ENCODE measurements at regions not wholly inside any gene's neighbourhood (a gene's known extent, or its start where the extent isn't known, plus 50 kb on each side); places are given as distances from the start of the nearest gene placed in this dataset.
"Not testable (repeated sequence)": the region's sequence is repeated elsewhere in the genome, so short reads cannot be mapped to it uniquely, and the experiment has no call there.

DNA sequence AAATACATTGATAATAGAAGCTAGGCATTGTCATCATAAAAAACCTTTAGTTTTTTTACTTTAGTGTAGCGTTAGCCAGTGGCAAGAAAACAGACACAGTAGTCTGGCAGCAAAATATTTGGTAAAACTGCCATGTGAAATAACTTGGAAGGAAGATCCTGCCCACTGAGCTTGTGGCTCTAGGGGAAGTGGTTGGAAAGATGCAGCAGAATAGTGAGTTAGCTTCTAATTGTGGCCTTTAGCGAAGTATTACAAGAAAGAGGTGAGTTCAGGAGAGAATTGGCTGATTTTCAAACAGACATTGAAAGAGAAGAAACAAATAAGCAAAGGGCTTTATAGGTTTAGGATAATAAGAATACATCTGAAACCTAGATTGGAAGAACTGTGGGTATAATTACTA lies 1887.8 kb upstream of the CELF4 start:
- DNase-seq, result no peak

DNA sequence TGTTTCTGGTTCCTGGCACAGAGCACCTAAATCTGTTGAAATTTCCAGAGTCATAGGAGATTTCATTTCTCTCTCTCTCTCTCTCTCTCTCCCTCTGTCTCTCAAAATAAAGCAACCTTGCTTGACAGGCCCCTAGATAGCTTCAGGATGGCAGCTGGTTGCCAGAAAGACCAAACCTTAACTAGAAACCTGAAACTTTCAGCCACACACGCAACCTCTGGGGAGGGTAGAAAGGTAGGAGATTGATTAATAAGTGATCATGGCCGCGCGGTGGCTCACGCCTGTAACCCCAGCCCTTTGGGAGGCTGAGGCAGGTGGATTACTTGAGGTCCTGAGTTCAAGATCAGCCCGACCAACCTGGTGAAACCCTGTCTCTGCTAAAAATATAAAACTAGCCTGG lies 1885.4 kb upstream of the CELF4 start:
- DNase-seq, result no peak

DNA sequence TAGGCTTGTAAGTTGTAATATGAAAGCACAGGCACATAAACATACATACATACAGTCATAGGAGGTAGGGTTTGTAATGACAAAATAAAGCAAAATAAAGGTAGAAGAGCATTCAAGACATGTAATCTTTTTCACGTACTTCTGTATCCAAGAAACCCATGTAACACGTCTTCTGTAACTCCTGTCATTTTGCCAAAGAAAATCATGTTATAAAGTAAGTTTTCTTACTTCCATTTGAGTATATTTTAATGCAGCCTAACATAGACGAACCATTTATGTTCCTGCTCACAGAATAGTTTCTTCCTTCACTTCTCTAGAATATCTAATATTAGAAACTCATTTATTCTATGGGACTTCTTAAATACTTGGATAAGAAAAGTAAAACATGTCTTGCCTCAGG lies 1884.0 kb upstream of the CELF4 start:
- DNase-seq, result no peak

DNA sequence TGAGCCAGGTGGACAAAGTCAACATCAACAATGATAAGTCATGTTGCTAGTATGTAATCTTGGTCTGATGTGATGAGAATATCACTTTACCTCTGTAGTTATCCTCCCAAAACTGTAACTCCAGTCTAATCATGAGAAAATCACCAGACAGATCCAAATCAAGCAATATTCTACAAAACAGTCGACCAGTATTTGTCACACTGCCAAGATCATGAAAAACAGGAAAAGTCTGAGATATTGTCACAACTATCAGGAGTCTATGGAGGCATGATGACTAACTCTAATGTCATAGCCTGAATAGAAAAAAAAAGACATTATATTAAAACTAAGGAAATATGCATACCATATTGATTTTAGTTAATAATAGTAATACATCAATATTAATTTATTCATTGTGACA lies 1883.3 kb upstream of the CELF4 start:
- no peak for DNase-seq

DNA sequence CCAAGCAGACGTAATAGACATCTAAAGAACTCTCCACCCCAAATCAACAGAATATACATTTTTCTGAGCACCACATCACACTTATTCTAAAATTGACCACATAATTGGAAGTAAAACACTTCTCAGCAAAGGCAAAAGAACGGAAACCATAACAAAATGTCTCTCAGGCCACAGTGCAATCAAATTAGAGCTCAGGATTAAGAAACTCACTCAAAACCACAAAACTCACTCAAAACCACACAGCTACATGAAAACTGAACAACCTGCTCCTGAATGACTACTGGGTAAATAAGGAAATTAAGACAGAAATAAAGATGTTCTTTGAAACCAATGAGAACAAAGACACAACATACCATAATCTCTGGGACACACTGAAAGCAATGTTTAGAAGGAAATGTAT lies 1879.4 kb upstream of the CELF4 start:
- DNase-seq, result not testable (repeated sequence)

DNA sequence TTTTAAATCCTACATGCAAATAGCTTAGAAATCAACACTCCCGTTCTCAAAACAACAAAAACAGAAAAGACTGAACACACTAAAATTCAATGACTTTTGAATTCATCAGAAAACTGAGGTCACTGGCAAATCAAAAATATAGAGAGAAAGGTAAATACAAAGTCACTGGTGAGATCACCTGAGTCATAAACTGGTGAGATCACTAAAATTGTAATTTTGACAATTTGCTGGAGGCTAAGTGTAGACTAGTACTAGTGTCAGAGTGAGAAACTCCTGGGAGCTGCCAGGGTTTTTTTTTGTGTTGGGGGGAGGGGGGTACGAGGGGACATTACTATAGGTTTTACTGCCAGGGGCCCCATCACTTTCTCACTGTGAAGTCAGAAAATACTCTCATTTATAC lies 1876.0 kb upstream of the CELF4 start:
- DNase-seq, result no peak

DNA sequence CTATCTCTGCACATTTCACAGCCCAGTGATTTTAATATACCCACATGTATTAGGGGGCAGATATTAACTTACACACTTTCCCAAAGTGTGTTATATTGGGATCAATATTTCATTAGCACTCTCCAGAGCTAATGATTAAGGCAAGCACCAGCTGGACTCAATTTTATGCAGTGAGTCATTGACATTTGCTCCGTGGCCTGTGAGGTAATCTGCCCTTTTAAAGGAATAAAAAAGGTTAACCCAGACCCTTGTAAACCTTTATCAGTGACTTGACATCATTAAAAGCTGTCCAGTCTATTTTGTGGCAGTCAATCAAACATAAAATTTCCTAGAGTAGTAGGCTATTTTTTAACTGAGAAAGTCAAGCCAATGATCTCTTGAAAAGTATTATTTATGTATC lies 1870.4 kb upstream of the CELF4 start:
- DNase-seq, result no peak

DNA sequence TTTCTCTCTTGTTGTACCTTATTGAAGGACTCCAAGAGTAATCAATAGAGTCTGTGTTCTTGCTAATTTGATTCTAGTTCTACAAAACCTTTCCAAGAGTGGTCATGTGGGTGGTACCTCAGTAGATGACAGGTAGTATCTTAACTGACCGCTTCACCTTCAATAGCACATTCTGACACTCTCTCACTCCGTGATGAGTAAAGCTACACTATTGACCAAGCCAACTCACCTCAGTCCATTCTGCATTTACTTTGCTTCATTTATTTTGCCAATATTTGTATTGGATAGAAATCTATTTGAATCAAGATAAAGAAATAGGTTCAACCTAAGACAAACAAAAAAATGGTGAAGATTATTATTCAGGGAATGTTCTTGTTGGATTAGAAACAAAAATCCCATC lies 1869.6 kb upstream of the CELF4 start:
- no peak for DNase-seq

DNA sequence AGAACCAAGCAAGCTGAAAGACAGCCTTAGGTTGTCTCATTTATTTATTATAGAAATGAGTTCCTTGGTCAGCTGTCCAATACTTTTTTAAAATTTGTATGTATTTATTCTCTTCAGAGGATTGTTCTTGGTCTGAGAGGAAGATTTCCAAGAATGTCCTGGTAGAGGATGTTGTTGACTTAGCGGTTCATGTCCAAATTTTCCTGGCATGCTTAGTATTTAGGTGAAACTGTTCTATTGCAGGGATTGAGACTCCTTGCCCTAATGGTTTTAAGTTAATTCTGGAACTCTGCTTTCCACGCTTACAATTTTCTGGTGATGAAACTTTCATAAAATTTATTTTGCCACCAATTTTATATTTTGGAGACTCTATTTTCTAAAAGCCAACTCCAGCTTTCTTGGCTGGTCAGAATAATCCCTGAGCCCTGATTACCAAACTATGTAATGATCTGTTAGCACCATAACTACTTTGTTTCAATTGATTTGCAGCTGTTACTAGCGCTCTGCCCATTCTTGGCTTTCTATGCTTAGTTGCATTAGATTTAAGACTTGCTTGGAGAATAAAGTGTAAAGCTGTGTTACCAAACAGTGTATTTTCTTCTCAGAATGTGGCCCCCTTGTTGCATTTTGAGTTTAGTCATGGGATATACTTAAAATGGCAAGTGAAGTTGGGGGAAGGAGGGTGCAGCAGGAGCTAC lies 1868.8 kb upstream of the CELF4 start:
- no peak for DNase-seq

DNA sequence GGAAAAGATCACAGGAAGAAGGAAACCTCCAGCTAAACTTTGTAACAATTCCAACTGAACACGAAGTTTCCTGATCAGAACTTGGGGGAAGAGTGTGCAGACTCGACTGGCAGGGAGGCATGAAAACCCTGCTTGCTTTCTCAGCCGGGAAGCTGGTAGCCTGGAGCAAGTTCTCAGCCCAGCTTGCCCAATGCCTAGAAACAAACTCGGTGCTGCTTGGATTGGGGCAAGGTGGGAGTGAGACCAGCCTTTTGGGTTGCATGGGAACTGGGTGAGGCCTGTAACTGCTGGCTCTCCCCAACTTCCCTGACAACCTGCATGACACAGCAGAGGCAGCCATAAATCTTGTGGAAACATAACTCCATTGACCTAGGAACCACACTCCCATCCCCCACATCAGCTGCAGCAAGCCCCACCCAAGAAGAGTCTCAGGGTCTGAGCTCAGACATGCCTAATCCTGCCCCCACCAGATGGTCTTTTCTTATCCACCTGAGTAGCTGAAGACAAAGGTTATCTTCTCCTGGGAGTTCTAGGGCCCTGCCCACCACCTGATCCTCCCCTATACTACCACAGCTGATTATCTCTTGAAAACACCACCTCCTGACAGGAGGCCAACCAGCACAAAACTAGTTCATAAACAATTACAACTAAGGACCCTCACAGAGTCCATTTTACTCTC lies 1859.7 kb upstream of the CELF4 start:
- DNase-seq, result no peak

DNA sequence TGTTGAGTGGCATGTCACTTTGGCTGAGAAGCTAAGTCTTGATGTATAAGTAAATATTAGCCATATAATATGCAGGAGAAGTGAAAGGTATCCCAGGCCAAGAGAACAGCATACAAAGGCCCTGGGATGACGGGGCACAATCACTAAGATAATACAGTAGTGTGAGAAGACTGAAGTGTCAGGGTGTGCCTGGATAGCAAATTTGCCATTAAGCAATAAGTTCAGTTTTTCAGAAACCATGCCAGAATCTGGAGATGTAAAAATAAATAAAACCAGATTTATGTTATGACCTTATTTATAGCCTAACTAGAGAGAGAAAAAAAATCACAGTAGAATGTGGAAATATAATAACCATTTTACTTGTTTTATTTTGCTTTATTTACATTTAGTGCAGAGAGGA lies 1858.7 kb upstream of the CELF4 start:
- no peak for DNase-seq

DNA sequence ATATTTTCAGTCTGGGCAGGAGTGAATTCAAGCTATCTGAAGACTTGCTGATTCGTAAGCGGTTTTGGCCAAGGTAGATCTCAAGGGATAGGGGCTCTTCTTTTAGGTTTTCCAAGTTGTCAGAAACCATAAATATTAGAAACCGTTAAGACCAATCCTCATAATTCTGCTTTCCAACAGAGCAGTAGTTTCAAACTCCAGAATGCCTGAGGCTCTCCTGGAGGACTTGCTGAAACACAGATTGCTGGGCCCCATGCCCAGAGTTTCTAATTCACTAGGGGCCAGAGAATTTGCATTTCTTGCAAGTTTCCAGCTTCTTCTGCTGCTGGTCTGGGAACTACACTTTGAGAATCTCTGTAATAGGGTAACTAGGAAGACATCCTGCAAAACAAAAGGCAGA lies 1855.7 kb upstream of the CELF4 start:
- DNase-seq, result no peak

DNA sequence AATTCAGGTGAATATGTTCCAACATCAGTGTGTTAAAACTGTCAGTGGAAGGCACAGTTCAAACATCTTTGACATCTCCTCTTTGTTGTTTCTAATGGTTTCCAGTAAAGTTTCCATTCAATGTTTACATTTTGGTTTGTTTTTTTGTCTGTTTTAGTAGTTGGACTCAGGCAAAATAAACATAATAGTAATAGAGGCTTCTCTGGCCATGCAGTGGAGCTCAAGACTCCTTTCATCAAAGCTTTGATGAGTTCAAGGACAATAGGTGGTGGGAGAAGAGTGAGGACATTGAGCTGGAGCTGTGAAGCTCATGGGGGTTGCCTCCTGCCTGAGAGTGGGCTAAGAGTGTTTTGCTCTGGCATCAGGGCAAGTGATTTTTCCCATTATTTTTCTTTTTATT lies 1853.7 kb upstream of the CELF4 start:
- no peak for DNase-seq

DNA sequence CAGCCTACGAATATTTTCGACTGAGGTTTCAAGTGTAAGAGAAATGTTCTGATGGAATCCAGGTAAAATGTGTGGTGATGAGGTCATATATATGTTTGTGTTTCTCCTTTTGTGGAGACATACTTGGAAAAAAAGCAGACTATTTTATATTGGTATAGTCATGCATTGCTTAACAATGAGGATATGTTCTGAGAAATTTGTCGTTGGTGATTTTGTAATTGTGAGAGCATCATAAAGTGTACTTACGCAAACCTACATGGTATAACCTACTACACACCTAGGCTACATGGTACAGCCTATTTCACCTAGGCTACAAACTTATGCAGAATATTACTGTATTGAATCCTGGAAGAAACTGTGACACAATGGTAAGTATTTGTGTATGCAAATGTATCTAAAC lies 1849.9 kb upstream of the CELF4 start:
- DNase-seq, result no peak

DNA sequence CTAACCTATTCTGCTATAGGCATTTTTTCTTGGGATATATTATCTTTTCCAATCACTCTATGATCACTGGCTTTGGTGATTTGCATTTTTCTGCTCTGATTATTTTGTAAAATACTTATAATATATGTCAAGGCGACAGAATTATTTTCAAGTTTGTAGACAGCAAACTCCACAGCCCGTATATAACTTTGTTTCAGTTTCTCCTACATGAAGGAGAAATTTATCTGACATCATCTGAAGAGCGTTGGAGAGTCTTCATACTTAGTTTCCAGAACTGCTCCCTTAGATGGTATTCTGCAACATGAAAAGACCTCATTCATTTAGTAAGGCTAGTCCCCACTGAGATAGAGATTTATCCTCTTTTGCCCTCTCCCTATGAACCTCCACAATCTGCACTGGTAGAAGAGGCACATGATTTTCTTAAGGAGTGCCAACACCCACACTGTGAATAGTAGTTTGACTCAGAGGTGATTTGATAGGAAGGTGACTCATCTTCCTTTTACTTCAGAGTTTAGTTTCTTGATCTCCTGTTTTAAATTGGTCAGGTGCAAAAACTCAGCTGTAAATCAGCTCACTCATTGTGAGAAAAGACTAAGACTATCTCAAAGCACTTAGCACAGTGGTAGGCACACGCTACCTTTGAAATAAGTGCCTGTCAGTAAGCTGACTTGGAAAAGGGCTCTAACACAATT lies 1848.6 kb upstream of the CELF4 start:
- DNase-seq, result no peak

DNA sequence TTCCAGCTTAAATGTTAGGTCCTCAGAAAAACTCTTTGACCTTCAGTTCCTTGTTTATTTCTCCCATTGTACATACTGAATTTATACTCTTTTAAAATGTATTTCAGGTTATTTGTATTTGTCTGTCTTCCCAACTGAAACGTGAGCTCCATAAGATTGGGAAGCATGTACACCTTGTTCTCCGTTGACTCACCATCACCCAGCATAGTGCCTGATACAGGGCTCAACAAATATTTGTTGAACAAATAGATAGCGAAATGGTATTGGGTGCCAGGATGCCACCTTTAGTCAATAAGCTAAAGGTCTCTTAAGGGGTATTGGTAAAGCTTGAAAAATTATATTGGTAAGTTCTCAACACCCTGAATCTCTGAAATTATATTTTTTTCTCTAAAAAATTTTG lies 1841.3 kb upstream of the CELF4 start:
- no peak for DNase-seq

DNA sequence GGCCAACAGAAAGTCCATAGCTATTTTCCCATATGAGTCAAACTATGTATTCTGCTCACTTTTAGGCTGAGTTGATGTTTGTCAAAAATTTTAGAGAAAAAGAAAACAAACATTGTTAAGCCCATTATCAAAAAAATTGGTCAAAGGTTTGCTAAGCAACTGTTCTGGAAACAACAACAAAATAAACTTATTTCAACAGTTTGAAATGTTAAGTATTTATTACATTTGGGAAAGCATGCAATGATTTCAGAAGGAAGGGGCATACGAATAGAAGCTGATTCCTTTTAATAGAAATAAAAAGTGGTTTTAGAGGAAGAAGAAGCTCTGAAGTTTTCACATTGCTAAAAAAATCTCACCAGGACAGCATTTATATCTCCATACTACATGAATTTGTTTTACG lies 1837.5 kb upstream of the CELF4 start:
- DNase-seq, result no peak

DNA sequence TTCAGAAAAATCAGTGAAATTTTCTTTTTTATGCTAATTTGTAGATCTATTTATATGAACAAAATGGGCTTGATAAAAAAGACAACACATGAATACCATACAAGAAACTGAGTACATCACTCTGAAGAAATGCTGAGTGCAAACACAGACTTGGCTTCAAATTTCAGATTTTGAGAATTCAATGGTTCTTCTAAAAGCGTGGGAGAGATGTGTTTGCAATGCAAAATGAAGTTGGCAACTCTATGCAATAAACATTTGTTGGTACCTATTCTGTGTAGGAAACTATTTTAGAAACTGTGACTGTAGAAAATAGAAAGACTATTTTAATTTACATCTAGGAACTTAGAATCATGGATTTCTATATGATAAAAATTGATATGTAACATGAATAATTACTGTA lies 1834.1 kb upstream of the CELF4 start:
- no peak for DNase-seq

DNA sequence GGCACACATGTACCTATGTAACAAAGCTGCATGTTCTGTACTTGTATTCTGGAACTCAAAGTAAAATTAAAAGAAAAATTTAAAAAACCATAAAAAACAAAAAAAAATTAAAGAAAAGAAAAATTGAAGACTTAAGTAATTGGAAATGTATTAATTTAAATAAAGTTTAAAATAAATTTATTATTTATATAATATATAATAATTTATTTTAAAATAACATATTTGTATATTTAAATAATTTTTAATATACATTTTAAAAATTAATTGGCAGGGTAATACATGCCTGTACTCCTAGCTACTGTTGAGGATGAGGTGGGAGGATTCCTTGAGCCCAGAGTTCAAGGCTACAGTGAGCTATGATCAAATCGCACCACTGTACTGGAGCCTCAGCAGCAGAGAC lies 1830.6 kb upstream of the CELF4 start:
- DNase-seq, result no peak

DNA sequence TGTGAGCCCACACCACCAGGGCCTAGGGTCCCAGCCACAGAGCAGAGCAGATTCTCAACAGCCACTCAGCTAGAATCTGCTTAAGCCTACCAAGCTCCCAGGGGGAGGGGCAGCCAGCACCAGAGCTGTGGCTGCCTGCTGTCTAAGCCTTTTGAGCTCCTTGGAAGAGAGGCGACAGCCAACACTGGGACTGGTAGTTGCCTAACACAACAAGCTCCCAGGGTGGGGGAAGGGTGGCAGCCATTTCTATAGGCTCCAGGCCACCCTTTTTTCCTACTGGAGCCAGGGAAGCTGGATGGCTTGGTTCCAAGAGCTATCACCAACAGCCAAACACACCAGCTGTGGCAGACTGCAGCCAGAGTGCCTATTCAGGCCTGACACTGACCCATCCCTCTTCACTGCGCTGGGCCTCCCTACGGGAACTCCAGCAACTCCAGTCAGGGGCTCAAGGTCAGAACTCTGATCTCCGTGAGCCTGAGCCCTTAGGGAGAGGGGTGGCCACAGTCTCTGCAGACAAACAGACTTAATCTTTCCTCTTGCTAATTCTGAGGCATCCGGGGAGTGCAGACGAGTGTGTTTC lies 1824.3 kb upstream of the CELF4 start:
- no peak for DNase-seq

DNA sequence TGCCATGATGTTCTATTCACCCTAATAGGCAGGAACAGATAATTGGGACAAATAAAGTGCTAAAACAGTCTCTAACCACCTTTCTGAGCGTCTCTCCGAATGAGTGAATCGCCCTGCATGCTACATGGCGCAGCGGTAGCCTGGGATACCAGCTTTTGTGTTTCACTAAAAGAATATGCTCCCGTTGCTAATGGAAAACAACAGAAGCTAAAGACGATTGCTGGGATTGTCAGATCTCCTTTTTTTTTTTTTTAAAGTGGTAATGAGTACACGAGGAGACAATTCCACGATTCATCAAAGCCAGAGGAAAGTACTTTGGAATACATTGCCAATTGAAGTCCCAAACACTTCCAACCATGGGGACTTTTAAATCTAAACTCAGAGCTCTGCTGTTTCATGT lies 1815.3 kb upstream of the CELF4 start:
- no peak for DNase-seq

DNA sequence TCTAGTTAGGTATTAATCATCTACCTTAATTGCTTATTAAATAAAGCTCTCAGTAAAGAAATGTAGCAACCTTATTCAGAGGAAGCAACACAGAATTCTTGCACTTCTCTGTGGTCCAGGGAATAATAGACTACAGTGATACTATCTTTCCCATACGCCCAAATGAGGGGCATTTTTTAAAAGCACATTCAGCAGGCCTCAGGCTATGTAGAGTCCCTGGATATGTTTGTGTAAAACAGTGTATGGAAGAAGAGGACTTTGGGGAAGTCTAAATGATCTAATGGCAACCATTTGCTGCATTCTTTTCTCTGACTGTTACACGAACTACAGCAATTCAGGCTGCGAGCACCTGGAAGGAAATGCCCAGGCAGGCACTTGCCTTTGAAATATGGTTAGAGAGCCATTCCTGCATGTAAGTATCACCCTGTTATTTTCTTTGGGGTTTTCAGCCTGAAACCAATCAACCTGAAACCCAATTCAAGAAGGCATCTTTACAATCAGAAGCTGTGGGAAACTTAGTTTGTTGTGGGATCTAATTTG lies 1814.7 kb upstream of the CELF4 start:
- no peak for DNase-seq

DNA sequence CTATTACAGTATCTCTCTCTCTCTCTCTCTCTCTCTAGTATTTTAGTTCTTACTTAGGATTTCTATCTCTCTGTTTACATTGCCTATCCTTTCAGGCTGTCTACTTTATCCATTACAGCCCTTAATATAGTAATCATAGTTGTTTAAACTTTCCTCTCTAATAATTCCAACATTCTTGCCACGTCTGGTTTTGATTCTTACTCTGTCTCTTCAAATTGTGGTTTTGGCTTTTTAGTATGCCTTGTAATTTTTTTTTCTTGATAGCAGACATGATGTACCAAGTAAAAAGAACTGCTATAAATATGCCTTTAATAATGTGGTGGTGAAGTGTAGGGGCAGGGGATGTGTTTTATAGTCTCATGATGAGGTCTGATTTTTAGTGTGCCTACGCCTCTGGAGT lies 1809.5 kb upstream of the CELF4 start:
- no peak for DNase-seq

DNA sequence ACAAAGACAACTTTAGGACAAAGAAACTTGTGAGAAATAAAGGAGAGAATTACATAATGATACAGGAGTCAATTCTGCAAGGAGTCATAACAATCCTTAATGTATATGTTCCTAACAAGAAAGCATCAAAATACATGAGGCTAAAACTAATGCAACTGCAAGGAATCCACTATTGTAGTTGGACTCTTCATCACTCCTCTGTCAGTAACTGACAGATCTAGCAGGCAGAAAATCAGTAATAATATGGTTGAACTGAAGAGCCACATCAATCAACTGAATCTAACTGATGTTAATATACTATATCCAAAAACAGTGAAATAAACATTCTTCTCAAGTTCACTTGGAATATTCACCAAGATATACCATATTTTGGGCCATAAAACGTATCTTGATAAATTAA lies 1806.4 kb upstream of the CELF4 start:
- no peak for DNase-seq
